H1 (cell line): ENCODE measurements at regions not wholly inside any gene's neighbourhood (a gene's known extent, or its start where the extent isn't known, plus 50 kb on each side); places are given as distances from the start of the nearest gene placed in this dataset.

Source experiments
- CTCF ChIA-PET: fragments of 300-600 bp; sonication (Branson Sonifier 250); formaldehyde crosslinking; loops from one replicate; lab custom pipeline; 2021; ENCODE audit not compliant: partially characterized antibody; lab: Charles Lee
- POLR2A ChIA-PET: fragments of 300-600 bp; sonication (Branson Sonifier 250); formaldehyde crosslinking; loops from one replicate; lab custom pipeline; 2021; ENCODE audit warnings: inconsistent platforms; ENCODE audit not compliant: partially characterized antibody; lab: Charles Lee
- DNase-seq, 2 experiments: peaks; one replicate each; pipeline versions ENCODE4 v3.0.0 to v3.0.0-alpha.2; 2010 to 2022; ENCODE audit warnings: low spot score in 2 of 2, low read depth in 1 of 2, mixed read lengths in 1 of 2
- FAIRE-seq: peaks from 2 replicates; lab custom pipeline; 2011; peaks lifted over from hg19 to GRCh38; lab: Jason Lieb, UNC
- H2AFZ ChIP-seq: 2 replicates; pipeline ENCODE4 v1.8.1; 2012; ENCODE audit warnings: low read length, inconsistent platforms
- H2AK5ac ChIP-seq: 2 replicates; pipeline ENCODE4 v1.6.1; 2013; ENCODE audit warnings: low read depth, low read length
- H2BK120ac ChIP-seq: replicated peaks from 2 replicates; pipeline ENCODE3; 2013; ENCODE audit warnings: low read depth, low read length, inconsistent platforms
- H2BK12ac ChIP-seq: 2 replicates; pipeline ENCODE4 v1.6.1; 2013; ENCODE audit warnings: low read depth, low read length
- H2BK15ac ChIP-seq: 2 replicates; pipeline ENCODE4 v1.6.1; 2013; ENCODE audit warnings: low read length
- H2BK20ac ChIP-seq: 2 replicates; pipeline ENCODE4 v1.6.1; 2013; ENCODE audit warnings: low read length
- H2BK5ac ChIP-seq: 2 replicates; pipeline ENCODE4 v1.6.1; 2013; ENCODE audit warnings: low read depth, low read length
- H3K14ac ChIP-seq: 2 replicates; pipeline ENCODE4 v1.6.1; 2013; ENCODE audit warnings: inconsistent platforms; ENCODE audit not compliant: insufficient read length
- H3K18ac ChIP-seq: 2 replicates; pipeline ENCODE4 v1.6.1; 2013; ENCODE audit warnings: low read length; ENCODE audit errors: extremely low read depth
- H3K23ac ChIP-seq: 2 replicates; pipeline ENCODE4 v1.6.1; 2013; ENCODE audit warnings: inconsistent platforms; ENCODE audit not compliant: insufficient read length
- H3K23me2 ChIP-seq: 2 replicates; pipeline ENCODE4 v1.6.1; 2013; ENCODE audit warnings: low read depth, low read length
- H3K27ac ChIP-seq: 2 replicates; pipeline ENCODE4 v1.6.1; 2011; ENCODE audit warnings: low read depth, low read length, inconsistent platforms
- H3K27me3 ChIP-seq, 4 experiments: replicated peaks in 1 of 4; 1 replicate in 1 of 4; 2 replicates in 3 of 4; pipeline versions ENCODE4 v1.6.1 to v1.8.1; 2011 to 2013; ENCODE audit warnings: low read length in 3 of 4, mild to moderate bottlenecking in 3 of 4, inconsistent platforms in 2 of 4, mixed read lengths in 2 of 4, moderate library complexity in 1 of 4; ENCODE audit not compliant: control insufficient read depth in 3 of 4, insufficient read depth in 3 of 4; ENCODE audit errors: extremely low read depth in 1 of 4
- H3K36me3 ChIP-seq, 4 experiments: 2 replicates each; pipeline versions ENCODE4 v1.6.1 to v1.8.1; 2011 to 2013; ENCODE audit warnings: mild to moderate bottlenecking in 4 of 4, low read length in 3 of 4, moderate library complexity in 2 of 4, control low read depth in 1 of 4, inconsistent platforms in 1 of 4; ENCODE audit not compliant: insufficient read depth in 4 of 4, control insufficient read depth in 2 of 4
- H3K4ac ChIP-seq: replicated peaks from 2 replicates; pipeline ENCODE3; 2013; ENCODE audit warnings: low read length, low read depth, mixed read lengths, inconsistent platforms; ENCODE audit not compliant: insufficient read length
- H3K4me1 ChIP-seq, 4 experiments: replicated peaks in 1 of 4; 1 replicate in 1 of 4; 2 replicates in 3 of 4; pipeline versions ENCODE4 v1.6.1 to v1.8.1; 2011 to 2013; ENCODE audit warnings: low read length in 3 of 4, inconsistent platforms in 2 of 4, mixed read lengths in 1 of 4; ENCODE audit not compliant: insufficient read depth in 4 of 4, control insufficient read depth in 3 of 4
- H3K4me2 ChIP-seq, 2 experiments: 2 replicates each; pipeline versions ENCODE4 v1.6.1 to v1.8.1; 2011 to 2013; ENCODE audit warnings: low read depth in 2 of 2, low read length in 2 of 2, control low read depth in 1 of 2, inconsistent platforms in 1 of 2, mild to moderate bottlenecking in 1 of 2; ENCODE audit not compliant: insufficient read depth in 1 of 2
- H3K4me3 ChIP-seq, 4 experiments: fragments of 200-600, 300-600 bp in 1 of 4; sonication (generic), shearing (Covaris generic), sonication (Bioruptor Twin) in 1 of 4; 2 replicates each; pipeline versions ENCODE4 v1.5.1 to v1.8.1; 2011 to 2016; ENCODE audit warnings: low read length in 4 of 4, low read depth in 3 of 4, control low read depth in 2 of 4, inconsistent platforms in 2 of 4, mild to moderate bottlenecking in 2 of 4, mixed read lengths in 1 of 4, moderate library complexity in 1 of 4; ENCODE audit not compliant: insufficient read depth in 2 of 4; ENCODE audit errors: extremely low read depth in 1 of 4
- H3K56ac ChIP-seq: replicated peaks from 2 replicates; pipeline ENCODE3; 2013; ENCODE audit warnings: low read depth, mild to moderate bottlenecking, mixed read lengths, low read length, inconsistent platforms; ENCODE audit not compliant: insufficient read length
- H3K79me1 ChIP-seq: 2 replicates; pipeline ENCODE4 v1.6.1; 2013; ENCODE audit warnings: low read depth, low read length, control low read depth
- H3K79me2 ChIP-seq, 2 experiments: 2 replicates each; pipeline versions ENCODE4 v1.6.1 to v1.8.1; 2012 to 2013; ENCODE audit warnings: low read length in 2 of 2, mild to moderate bottlenecking in 2 of 2, inconsistent platforms in 1 of 2; ENCODE audit not compliant: insufficient read depth in 2 of 2, control insufficient read depth in 1 of 2
- H3K9ac ChIP-seq, 4 experiments: replicated peaks in 1 of 4; 1 replicate in 1 of 4; 2 replicates in 3 of 4; pipeline versions ENCODE4 v1.6.1 to v1.8.1; 2011 to 2013; ENCODE audit warnings: low read depth in 3 of 4, low read length in 3 of 4, control low read depth in 2 of 4, mild to moderate bottlenecking in 2 of 4, moderate library complexity in 2 of 4, inconsistent platforms in 1 of 4; ENCODE audit errors: extremely low read depth in 1 of 4
- H3K9me3 ChIP-seq, 2 experiments: 2 replicates each; pipeline versions ENCODE4 v1.6.1 to v1.8.1; 2012 to 2013; ENCODE audit warnings: mild to moderate bottlenecking in 2 of 2, moderate library complexity in 2 of 2, control low read depth in 1 of 2, inconsistent platforms in 1 of 2, low read depth in 1 of 2, low read length in 1 of 2, mixed read lengths in 1 of 2; ENCODE audit not compliant: insufficient read depth in 2 of 2
- H4K20me1 ChIP-seq, 2 experiments: replicated peaks in 1 of 2; 2 replicates each; pipeline versions ENCODE3 to v1.8.1; 2011 to 2013; ENCODE audit warnings: inconsistent platforms in 2 of 2, low read length in 2 of 2, mild to moderate bottlenecking in 1 of 2; ENCODE audit not compliant: insufficient read depth in 2 of 2, control insufficient read depth in 1 of 2
- H4K5ac ChIP-seq: 2 replicates; pipeline ENCODE4 v1.6.1; 2013; ENCODE audit warnings: low read length, low read depth, mixed read lengths, inconsistent platforms; ENCODE audit not compliant: insufficient read length
- H4K8ac ChIP-seq: 2 replicates; pipeline ENCODE4 v1.8.0; 2013; ENCODE audit warnings: mild to moderate bottlenecking, moderate library complexity, low read length, inconsistent platforms; ENCODE audit not compliant: insufficient read depth; ENCODE audit errors: extremely low read depth
- H4K91ac ChIP-seq: replicated peaks from 2 replicates; pipeline ENCODE3; 2013; ENCODE audit warnings: low read length, mixed read lengths, inconsistent platforms; ENCODE audit not compliant: insufficient read length
- BACH1 ChIP-seq: IDR thresholded peaks from 2 replicates; pipeline ENCODE4 v1.6.1; 2012; ENCODE audit warnings: low read length, improper control_type of control experiment
- BCL11A ChIP-seq, 2 experiments: IDR thresholded peaks; one replicate each; pipeline ENCODE4 v1.6.1; 2011; ENCODE audit warnings: low read depth in 2 of 2, low read length in 2 of 2, mild to moderate bottlenecking in 2 of 2
- CBX8 ChIP-seq: fragments of 300-800, 300-1000 bp; sonication (generic); IDR thresholded peaks from 2 replicates; pipeline ENCODE4 v1.7.1; 2016; ENCODE audit warnings: low read depth, low read length, borderline replicate concordance
- CHD2 ChIP-seq: IDR thresholded peaks from 2 replicates; pipeline ENCODE4 v1.6.1; 2012; ENCODE audit warnings: low read length, improper control_type of control experiment
- CREB1 ChIP-seq: IDR thresholded peaks from 2 replicates; pipeline ENCODE4 v1.6.1; 2012; ENCODE audit warnings: inconsistent platforms
- CTBP2 ChIP-seq: IDR thresholded peaks from 2 replicates; pipeline ENCODE4 v1.7.0; 2011; ENCODE audit warnings: borderline replicate concordance, mild to moderate bottlenecking, moderate library complexity, mixed read lengths, low read length; ENCODE audit not compliant: insufficient read depth, insufficient read length
- EGR1 ChIP-seq: IDR thresholded peaks from 2 replicates; pipeline ENCODE4 v1.6.1; 2011; ENCODE audit warnings: low read depth, low read length, borderline replicate concordance
- FOSL1 ChIP-seq: IDR thresholded peaks from 2 replicates; pipeline ENCODE4 v1.6.1; 2011; ENCODE audit warnings: mild to moderate bottlenecking, low read depth, low read length, moderate library complexity; ENCODE audit not compliant: insufficient read depth
- JUN ChIP-seq: IDR thresholded peaks from 2 replicates; pipeline ENCODE4 v1.6.1; 2011; ENCODE audit warnings: low read depth, mild to moderate bottlenecking, improper control_type of control experiment, low read length
- KDM1A ChIP-seq: fragments of 200-600, 300-600 bp; sonication (generic); IDR thresholded peaks from 2 replicates; pipeline ENCODE4 v1.7.1; 2016; ENCODE audit warnings: mild to moderate bottlenecking, low read length, borderline replicate concordance
- POLR2A ChIP-seq, 2 experiments: IDR thresholded peaks; 1 replicate in 1 of 2; 2 replicates in 1 of 2; pipeline ENCODE4 v1.6.1; 2011; ENCODE audit warnings: low read depth in 2 of 2, low read length in 2 of 2, mild to moderate bottlenecking in 2 of 2; ENCODE audit errors: control extremely low read depth in 1 of 2
- RBBP5 ChIP-seq: IDR thresholded peaks from 2 replicates; pipeline ENCODE4 v1.7.1; 2012; ENCODE audit warnings: low read depth, mild to moderate bottlenecking, inconsistent platforms, low read length, moderate library complexity, borderline replicate concordance
- RNF2 ChIP-seq: fragments of 200-900, 300-1000 bp; sonication (generic); IDR thresholded peaks from 2 replicates; pipeline ENCODE4 v1.7.1; 2016; ENCODE audit warnings: borderline replicate concordance, low read depth, mild to moderate bottlenecking, antibody characterized with exemption, low read length; ENCODE audit not compliant: poor library complexity, severe bottlenecking; ENCODE audit errors: missing control alignments
- SAP30 ChIP-seq: fragments of 300-600 bp; sonication (generic); IDR thresholded peaks from 2 replicates; pipeline ENCODE4 v1.7.1; 2012; ENCODE audit warnings: low read length, moderate library complexity, mild to moderate bottlenecking, inconsistent platforms; ENCODE audit not compliant: insufficient read depth, insufficient replicate concordance
- TAF7 ChIP-seq: optimal IDR thresholded peaks from 2 replicates; pipeline ENCODE3; 2011; ENCODE audit warnings: low read depth, mild to moderate bottlenecking, inconsistent platforms, low read length, moderate library complexity, borderline replicate concordance
- TEAD4 ChIP-seq: IDR thresholded peaks from 2 replicates; pipeline ENCODE4 v1.6.1; 2012; ENCODE audit warnings: low read depth, low read length, inconsistent platforms, mixed read lengths
- WGBS, 2 experiments: shearing (Covaris generic) in 1 of 2; methylation state at CpG; one replicate each; pipeline versions ENCODE4 v1.1.6 to v1.1.7; 2013 to 2015; ENCODE audit warnings: low lambda C conversion rate in 2 of 2, mixed read lengths in 2 of 2, inconsistent platforms in 1 of 2, low coverage in 1 of 2, missing lambda C conversion rate in 1 of 2; ENCODE audit not compliant: insufficient replicate concordance in 2 of 2, insufficient coverage in 1 of 2, insufficient read length in 1 of 2; ENCODE audit errors: extremely low coverage in 1 of 2, missing lambda C conversion rate in 1 of 2; 5-methylcytosine and 5-hydroxymethylcytosine counted together

DNA sequence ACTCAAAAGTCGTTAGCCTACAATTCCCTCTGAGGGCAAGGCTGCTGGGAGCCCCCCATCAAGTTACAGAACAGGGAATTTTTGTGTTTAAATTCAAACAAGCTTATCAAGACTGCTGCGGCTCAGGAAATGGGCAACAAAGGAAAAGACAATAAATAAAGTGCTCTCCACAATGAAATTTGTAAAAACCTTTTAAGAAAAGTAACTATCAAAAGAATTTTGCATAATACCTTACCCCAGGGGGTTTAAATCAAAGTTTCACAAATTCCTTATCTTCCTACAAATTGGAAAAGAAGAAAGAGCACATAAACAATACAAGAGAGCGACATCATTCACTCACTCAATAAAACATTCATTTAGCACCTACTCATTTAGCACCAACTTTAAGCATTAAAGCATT lies 97.9 kb upstream of the CCDC160 start:
- no peak overlapping the region for H3K18ac ChIP-seq
- H3K4me1 ChIP-seq, result no peaks in the 10 kb centered on the region
- H2BK12ac ChIP-seq, result no peak overlapping the region
- WGBS, 2 experiments, result 59% methylated on average over 3 of the region's 3 CpGs; no CpG with 5 or more reads in 1 of the 2 experiments
- no peaks in the 10 kb centered on the region for H3K27me3 ChIP-seq
- POLR2A ChIA-PET, result no interaction called here
- FAIRE-seq (no peak), DNase-seq (no peak)
- H3K79me1 ChIP-seq, result no peaks in the 10 kb centered on the region
- H3K27ac ChIP-seq, result no peak overlapping the region
- no peak overlapping the region for H3K4ac ChIP-seq
- H3K4me3 ChIP-seq, result no peak overlapping the region
- H3K4me2 ChIP-seq, result no peak overlapping the region
- no peak overlapping the region for H2BK120ac ChIP-seq
- TF ChIP-seq CBX8, result no peak
- no peak for TF ChIP-seq POLR2A (IDR thresholded peaks at IDR 0.05; ENCODE audit: control extremely low read depth in 1 of 2, low read depth in 2 of 2, low read length in 2 of 2)
- no peak for TF ChIP-seq EGR1
- TF ChIP-seq RBBP5, result no peak
- TF ChIP-seq TAF7, result no peak
- no peak for TF ChIP-seq CHD2
- TF ChIP-seq CTBP2, result no peak
- TF ChIP-seq JUN, result no peak
- TF ChIP-seq SAP30, result no peak
- no peak for TF ChIP-seq TEAD4
- TF ChIP-seq BCL11A (IDR thresholded peaks at IDR 0.05; ENCODE audit: low read depth in 2 of 2, low read length in 2 of 2), result no peak
- TF ChIP-seq BACH1, result no peak
- TF ChIP-seq FOSL1, result no peak
- TF ChIP-seq CREB1, result no peak
- no peak for TF ChIP-seq KDM1A
- no peak for TF ChIP-seq RNF2
- H4K20me1 ChIP-seq, result no peaks in the 10 kb centered on the region
- no peak overlapping the region for H3K9ac ChIP-seq
- H2BK20ac ChIP-seq, result no peak overlapping the region
- no peak overlapping the region for H2AK5ac ChIP-seq
- no peaks in the 10 kb centered on the region for H3K23me2 ChIP-seq
- H4K91ac ChIP-seq, result no peak overlapping the region
- H3K79me2 ChIP-seq, result no peaks in the 10 kb centered on the region
- H3K9me3 ChIP-seq, result no peaks in the 10 kb centered on the region
- H3K36me3 ChIP-seq, result no peaks in the 10 kb centered on the region
- H3K56ac ChIP-seq, result no peak overlapping the region
- no peak overlapping the region for H2AFZ ChIP-seq
- H4K5ac ChIP-seq, result no peak overlapping the region
- H4K8ac ChIP-seq, result no peak overlapping the region
- no peak overlapping the region for H3K14ac ChIP-seq
- H3K23ac ChIP-seq, result no peak overlapping the region
- no peak overlapping the region for H2BK5ac ChIP-seq
- H2BK15ac ChIP-seq, result no peak overlapping the region
- CTCF ChIA-PET, result interaction anchor here (1.2 kb wide), 1 partner anchor 111 kb away, joined by 3 read pairs; no protein-coding TSS in a partner anchor
